Glomerular visceral epithelial cell (primary cell): ENCODE measurements at regions not wholly inside any gene's neighbourhood (a gene's known extent, or its start where the extent isn't known, plus 50 kb on each side); places are given as distances from the start of the nearest gene placed in this dataset.

ENCODE experiments used
- DNase-seq: peaks from one replicate; pipeline ENCODE4 v3.0.0-alpha.2; 2016; ENCODE audit errors: extremely low spot score

GRCh38 chr1:9179463-9180110 is 50.7 kb upstream of the GPR157 start:
- DNase-seq = no peak

DNA sequence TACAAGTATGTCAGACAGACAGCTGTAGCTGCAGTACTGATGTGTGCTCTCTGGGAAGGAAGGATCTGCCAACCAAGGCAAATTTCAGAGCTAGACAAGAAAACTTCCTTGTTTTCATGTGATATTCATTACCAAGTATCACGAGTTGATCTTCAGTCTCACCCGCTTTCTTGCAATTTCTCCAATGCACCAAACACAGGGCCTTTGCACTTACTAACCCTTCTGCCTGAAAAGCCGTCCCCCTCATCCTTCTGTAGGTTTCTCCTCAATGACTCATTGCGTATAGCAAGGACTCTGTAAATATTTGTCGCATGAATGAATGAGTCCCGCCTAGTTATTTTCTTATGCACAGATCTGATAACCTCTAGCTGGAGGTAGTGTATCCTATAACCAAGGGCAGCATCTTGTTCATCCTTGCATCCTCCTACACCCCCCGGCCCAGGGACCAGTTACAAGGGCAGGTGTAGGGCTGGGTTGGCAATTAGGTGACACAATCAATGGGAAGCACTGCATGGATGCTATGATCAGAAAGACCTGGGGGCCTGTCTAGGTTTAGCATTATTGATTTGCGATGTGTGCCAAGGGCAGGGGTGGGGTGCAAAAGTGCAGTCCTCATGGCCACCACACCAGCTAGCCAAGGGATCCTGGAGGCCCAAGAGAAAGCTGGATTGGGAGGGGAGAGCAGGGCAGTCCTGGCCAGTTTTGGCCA is 51.4 kb upstream of the GPR157 start:
- no peak for DNase-seq

- peak; percentile 60 for DNase-seq
These were observed 52.4 kb upstream of the GPR157 start for GRCh38 chr1:9181176-9181906.

DNA sequence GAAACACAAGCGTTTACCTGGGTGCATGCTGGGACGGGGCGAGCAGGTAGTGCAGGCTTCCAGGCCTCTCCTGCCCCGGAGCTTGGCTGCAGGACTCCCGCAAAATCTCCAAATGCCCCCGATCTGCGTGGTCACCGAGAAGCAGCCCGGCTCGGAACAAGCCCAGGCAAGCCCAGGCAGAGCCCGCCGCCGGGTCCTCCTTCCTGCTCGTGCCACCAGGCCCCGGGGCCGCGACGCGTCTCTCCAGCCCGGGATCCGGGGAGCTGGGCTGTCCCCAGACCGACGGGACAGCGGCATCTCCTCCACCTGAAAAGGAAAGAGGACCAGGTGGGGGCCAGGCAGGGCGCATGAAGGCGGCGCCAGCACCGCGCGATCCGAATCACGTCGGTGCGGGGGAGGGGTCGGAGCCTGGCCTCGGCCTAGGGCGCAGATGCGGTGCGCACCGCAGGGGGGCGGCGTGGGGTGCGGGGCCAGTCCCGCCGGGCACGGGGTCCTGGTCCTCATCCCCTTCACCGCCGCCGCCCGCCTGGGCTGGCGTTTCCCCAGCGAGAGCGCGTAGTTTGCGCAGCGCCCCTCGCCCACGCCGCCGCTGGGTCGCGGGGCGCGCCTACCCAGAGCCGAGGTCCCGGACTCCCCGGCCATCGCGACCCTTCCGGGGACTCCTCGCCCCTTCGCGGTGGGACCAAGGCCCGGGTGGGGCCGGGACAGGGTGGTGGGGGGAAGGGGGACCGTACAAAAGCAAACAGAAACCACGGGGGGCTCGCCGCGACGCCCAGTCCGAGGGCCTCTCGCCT is 52.4 kb upstream of the H6PD start:
- peak; percentile 32 for DNase-seq

DNA sequence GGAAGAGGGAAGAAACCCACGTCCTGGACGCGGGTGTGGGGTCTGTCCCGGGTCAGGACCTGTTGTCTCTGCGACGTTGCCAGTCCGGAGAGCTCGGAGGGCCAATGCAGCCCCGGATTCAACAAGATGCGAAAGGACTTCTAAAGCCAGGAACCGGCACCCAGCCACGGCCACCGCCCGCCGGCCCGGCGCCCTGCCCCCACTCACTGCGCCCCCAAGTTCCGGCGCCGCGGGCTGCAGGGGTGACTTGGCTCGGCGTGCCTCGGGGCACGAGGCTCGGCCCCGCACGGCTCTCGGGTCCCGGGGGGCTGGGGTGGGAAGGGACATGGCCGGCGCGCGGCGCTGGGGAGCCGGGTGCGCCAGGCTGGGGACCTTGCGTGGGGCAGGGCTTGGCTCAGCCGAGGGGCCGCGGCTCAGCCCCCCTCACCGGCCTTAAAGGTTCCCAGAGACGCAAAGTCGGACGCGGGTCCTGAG is 51.8 kb upstream of the H6PD start:
- DNase-seq = no peak

DNA sequence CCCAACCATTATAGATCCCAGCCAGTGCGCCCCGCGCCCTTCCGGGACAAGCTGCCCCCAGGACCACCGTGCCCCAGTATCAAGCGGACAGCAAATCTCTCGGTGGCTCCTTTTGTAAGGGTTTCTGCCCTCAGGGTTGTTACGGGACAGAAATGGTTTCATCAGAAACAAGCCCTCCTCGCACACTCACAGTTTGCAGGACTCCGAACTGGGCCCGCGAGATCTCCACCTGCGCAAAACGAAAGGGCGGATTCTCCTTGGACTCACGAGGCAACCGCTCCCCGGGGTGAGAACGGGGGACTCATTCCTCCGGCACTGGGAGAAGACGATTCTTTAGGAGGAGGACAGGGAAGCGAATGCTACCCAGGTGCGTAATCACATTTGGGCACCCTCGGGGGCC is 51.1 kb upstream of the H6PD start:
- DNase-seq = no peak

DNA sequence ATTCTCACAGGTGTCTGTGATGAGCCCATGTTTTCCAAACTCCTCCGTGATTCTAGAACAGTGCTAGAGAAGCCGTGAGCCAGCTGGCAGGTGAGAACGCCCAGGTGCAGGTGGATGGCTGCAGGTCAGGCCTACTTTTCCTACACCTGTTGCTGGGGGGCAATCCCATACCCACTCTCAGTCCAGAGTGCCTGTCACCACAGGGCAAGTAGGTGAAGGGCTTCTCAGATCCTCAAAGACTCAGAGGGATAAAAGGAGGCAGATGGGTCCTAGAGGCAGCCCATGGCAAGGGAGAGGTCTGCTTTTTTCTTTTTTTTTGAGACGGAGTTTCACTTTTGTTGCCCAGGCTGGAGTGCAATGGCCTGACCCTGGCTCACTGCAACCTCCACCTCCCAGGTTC is 50.7 kb upstream of the H6PD start:
- no peak for DNase-seq

GRCh38 chr1:9184749-9185148 is 49.8 kb upstream of the H6PD start:
- DNase-seq = no peak
